ENCODE measurements at regions not wholly inside any gene's neighbourhood (a gene's known extent, or its start where the extent isn't known, plus 50 kb on each side); places are given as distances from the start of the nearest gene placed in this dataset.
"Not testable (repeated sequence)": the region's sequence is repeated elsewhere in the genome, so short reads cannot be mapped to it uniquely, and the experiment has no call there.

- DNase-seq, result no peak
Observed at GRCh38 chr3:5035113-5035512, 55.9 kb downstream of the BHLHE40 start.

GRCh38 chr3:5035692-5036391, 56.6 kb downstream of the BHLHE40 start:
- DNase-seq, result no peak

- no peak for DNase-seq
Observed at GRCh38 chr3:5036392-5036766, 57.1 kb downstream of the BHLHE40 start.

GRCh38 chr3:5036858-5037257, 57.6 kb downstream of the BHLHE40 start:
- no peak for DNase-seq

- DNase-seq, result no peak
Observed at GRCh38 chr3:5039585-5039984, 60.3 kb downstream of the BHLHE40 start.

GRCh38 chr3:5041315-5041714, 62.1 kb downstream of the BHLHE40 start:
- no peak for DNase-seq

- no peak for DNase-seq
Observed at GRCh38 chr3:5045961-5046360, 66.7 kb downstream of the BHLHE40 start.

GRCh38 chr3:5047764-5048419, 68.7 kb downstream of the BHLHE40 start:
- peak; percentile 47 for DNase-seq

- DNase-seq, result peak; percentile 51
Observed at GRCh38 chr3:5051772-5052171, 70.3 kb upstream of the ARL8B start.

GRCh38 chr3:5052247-5052646, 69.8 kb upstream of the ARL8B start:
- DNase-seq, result peak; percentile 51

- no peak for DNase-seq
Observed at GRCh38 chr3:5053021-5053831, 68.9 kb upstream of the ARL8B start.

- no peak for DNase-seq
Observed at GRCh38 chr3:5054098-5054497, 68.0 kb upstream of the ARL8B start.

GRCh38 chr3:5054579-5054978, 67.5 kb upstream of the ARL8B start:
- not testable (repeated sequence) for DNase-seq

GRCh38 chr3:5055357-5056110, 66.6 kb upstream of the ARL8B start:
- DNase-seq, result no peak

GRCh38 chr3:5056111-5056391, 66.0 kb upstream of the ARL8B start:
- no peak for DNase-seq

GRCh38 chr3:5057272-5057671, 64.8 kb upstream of the ARL8B start:
- DNase-seq, result no peak

- DNase-seq, result no peak
Observed at GRCh38 chr3:5057857-5058324, 64.2 kb upstream of the ARL8B start.

GRCh38 chr3:5058471-5058951, 63.6 kb upstream of the ARL8B start:
- DNase-seq, result no peak

- no peak for DNase-seq
Observed at GRCh38 chr3:5059782-5060181, 62.3 kb upstream of the ARL8B start.

GRCh38 chr3:5061218-5061569, 60.9 kb upstream of the ARL8B start:
- DNase-seq, result no peak

- no peak for DNase-seq
Observed at GRCh38 chr3:5063724-5064123, 58.4 kb upstream of the ARL8B start.

- no peak for DNase-seq
Observed at GRCh38 chr3:5068531-5069050, 53.5 kb upstream of the ARL8B start.

- no peak for DNase-seq
Observed at GRCh38 chr3:5069627-5070026, 52.5 kb upstream of the ARL8B start.

All from NCI-H1105 (cell line).